Testis (tissue), 2 donors: ENCODE measurements at regions not wholly inside any gene's neighbourhood (a gene's known extent, or its start where the extent isn't known, plus 50 kb on each side); places are given as distances from the start of the nearest gene placed in this dataset.

Source experiments
- POLR2A ChIP-seq: fragments of 450-650 bp; IDR thresholded peaks from one replicate; pipeline ENCODE4 v1.6.1; 2017; ENCODE audit warnings: antibody characterized with exemption, mild to moderate bottlenecking, moderate library complexity
- TF ChIP-seq, protein P1 (sequence below), 3 experiments: fragments of 450-650 bp in 2 of 3; fragments of 200-600 bp in 1 of 3; sonication (generic) in 1 of 3; IDR thresholded peaks; one replicate each; pipeline ENCODE4 v1.5.1; 2016 to 2019; ENCODE audit warnings: antibody characterized with exemption in 3 of 3, mild to moderate bottlenecking in 2 of 3, moderate library complexity in 1 of 3

DNA sequence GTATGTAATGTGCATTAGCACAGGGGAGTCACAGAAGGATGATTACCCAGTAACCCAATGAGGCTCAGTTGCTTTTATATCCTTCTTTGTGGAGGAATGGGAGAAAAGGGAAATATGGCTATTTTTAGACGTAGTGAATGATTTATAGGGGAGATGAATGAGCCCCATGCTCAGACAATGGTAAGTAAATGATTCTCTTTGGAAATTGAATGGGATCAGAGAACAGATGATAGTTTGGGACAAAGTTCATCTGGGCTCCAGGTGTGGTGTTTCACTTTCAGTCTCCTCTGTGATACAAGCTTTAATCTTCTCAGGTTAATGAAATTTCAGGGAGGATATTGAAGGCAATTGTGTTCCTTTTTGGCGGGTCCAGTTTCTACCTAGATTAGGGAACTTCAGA, 63.0 kb upstream of the MPP7 start:
- TF ChIP-seq, protein P1, sequence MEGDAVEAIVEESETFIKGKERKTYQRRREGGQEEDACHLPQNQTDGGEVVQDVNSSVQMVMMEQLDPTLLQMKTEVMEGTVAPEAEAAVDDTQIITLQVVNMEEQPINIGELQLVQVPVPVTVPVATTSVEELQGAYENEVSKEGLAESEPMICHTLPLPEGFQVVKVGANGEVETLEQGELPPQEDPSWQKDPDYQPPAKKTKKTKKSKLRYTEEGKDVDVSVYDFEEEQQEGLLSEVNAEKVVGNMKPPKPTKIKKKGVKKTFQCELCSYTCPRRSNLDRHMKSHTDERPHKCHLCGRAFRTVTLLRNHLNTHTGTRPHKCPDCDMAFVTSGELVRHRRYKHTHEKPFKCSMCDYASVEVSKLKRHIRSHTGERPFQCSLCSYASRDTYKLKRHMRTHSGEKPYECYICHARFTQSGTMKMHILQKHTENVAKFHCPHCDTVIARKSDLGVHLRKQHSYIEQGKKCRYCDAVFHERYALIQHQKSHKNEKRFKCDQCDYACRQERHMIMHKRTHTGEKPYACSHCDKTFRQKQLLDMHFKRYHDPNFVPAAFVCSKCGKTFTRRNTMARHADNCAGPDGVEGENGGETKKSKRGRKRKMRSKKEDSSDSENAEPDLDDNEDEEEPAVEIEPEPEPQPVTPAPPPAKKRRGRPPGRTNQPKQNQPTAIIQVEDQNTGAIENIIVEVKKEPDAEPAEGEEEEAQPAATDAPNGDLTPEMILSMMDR (IDR thresholded peaks at IDR 0.05) = no peak
- no peak for TF ChIP-seq POLR2A
